K562 (cell line): ENCODE measurements at regions not wholly inside any gene's neighbourhood (a gene's known extent, or its start where the extent isn't known, plus 50 kb on each side); places are given as distances from the start of the nearest gene placed in this dataset.

Experiments used
- ATAC-seq: fragments of 200-7000 bp; cut with Tn5 transposase; 3 replicates; pipeline ENCODE4 v1.9.1; 2020; ENCODE audit warnings: moderate library complexity
- BruUV-seq: library from RNA; stranded (reverse); fragments of 400-500 nt; replicated peaks from 2 replicates; lab custom pipeline; 2021; lab: Mats Ljungman, UMichigan
- CTCF ChIA-PET: fragments of 300-600 bp; formaldehyde crosslinking; extraction: SDS; loops from one replicate; lab custom pipeline; 2021; ENCODE audit warnings: low intra/inter-chr PET ratio; lab: Yijun Ruan, JAX
- POLR2A ChIA-PET: fragments of 300-600, 350-650 bp; sonication (Branson Sonifier 250); formaldehyde crosslinking; extraction: SDS; loops from one replicate; lab custom pipeline; 2021; ENCODE audit warnings: antibody characterized with exemption, inconsistent platforms; lab: Yijun Ruan, JAX
- DNase-seq, 4 experiments: peaks; one replicate each; pipeline versions ENCODE4 v3.0.0 to v3.0.0-alpha.2; 2011 to 2018; ENCODE audit warnings: low spot score in 3 of 4, mixed read lengths in 3 of 4; ENCODE audit errors: extremely low read depth in 1 of 4
- FAIRE-seq: peaks from 2 replicates; lab custom pipeline; 2011; peaks lifted over from hg19 to GRCh38; lab: Jason Lieb, UNC
- H2AFZ ChIP-seq: 2 replicates; pipeline ENCODE4 v1.6.0; 2011; ENCODE audit warnings: low read depth, low read length, control low read depth, inconsistent platforms
- H3K27ac ChIP-seq: fragments of 200-600 bp; 3 replicates; pipeline ENCODE4 v1.8.0; 2011; ENCODE audit warnings: low read depth, mild to moderate bottlenecking, control low read depth, inconsistent platforms, low read length, moderate library complexity, mixed read lengths; ENCODE audit errors: extremely low read depth
- H3K27me3 ChIP-seq, 2 experiments: fragments of 300-600 bp in 1 of 2; 2 replicates in 1 of 2; 3 replicates in 1 of 2; pipeline versions ENCODE4 v1.6.0 to v1.8.0; 2011; ENCODE audit warnings: inconsistent platforms in 2 of 2, low read length in 2 of 2, mild to moderate bottlenecking in 1 of 2, mixed read lengths in 1 of 2, moderate library complexity in 1 of 2; ENCODE audit not compliant: control insufficient read depth in 2 of 2, insufficient read depth in 2 of 2
- H3K36me3 ChIP-seq: fragments of 300-600 bp; 3 replicates; pipeline ENCODE4 v1.8.0; 2011; ENCODE audit warnings: mild to moderate bottlenecking, low read length, inconsistent platforms; ENCODE audit not compliant: control insufficient read depth, insufficient read depth
- H3K4me1 ChIP-seq, 2 experiments: fragments of 200-600 bp in 1 of 2; replicated peaks in 1 of 2; 2 replicates in 1 of 2; 3 replicates in 1 of 2; pipeline versions ENCODE4 v1.5.1 to v1.8.0; 2011; ENCODE audit warnings: inconsistent platforms in 2 of 2, low read length in 2 of 2, mild to moderate bottlenecking in 1 of 2, mixed read lengths in 1 of 2, moderate library complexity in 1 of 2; ENCODE audit not compliant: control insufficient read depth in 2 of 2, insufficient read depth in 2 of 2
- H3K4me2 ChIP-seq: 2 replicates; pipeline ENCODE4 v1.6.1; 2011; ENCODE audit warnings: low read length, control low read depth, inconsistent platforms, mixed read lengths; ENCODE audit not compliant: insufficient read depth
- H3K4me3 ChIP-seq: fragments of 200-600 bp; sonication (generic), shearing (Covaris generic); 2 replicates; pipeline ENCODE4 v1.5.1; 2016; ENCODE audit warnings: control low read depth, inconsistent platforms
- H3K79me2 ChIP-seq: fragments of 200-600 bp; 3 replicates; pipeline ENCODE4 v1.8.0; 2011; ENCODE audit warnings: low read length, inconsistent platforms; ENCODE audit not compliant: control insufficient read depth, insufficient read depth
- H3K9ac ChIP-seq, 2 experiments: 2 replicates each; pipeline versions ENCODE4 v1.6.0 to v1.6.1; 2011; ENCODE audit warnings: low read depth in 2 of 2, low read length in 2 of 2, control low read depth in 1 of 2, inconsistent platforms in 1 of 2, mild to moderate bottlenecking in 1 of 2, mixed read lengths in 1 of 2; ENCODE audit not compliant: insufficient read depth in 1 of 2
- H3K9me1 ChIP-seq: one replicate; pipeline ENCODE4 v1.6.0; 2011; ENCODE audit warnings: inconsistent platforms, mild to moderate bottlenecking, low read length, moderate library complexity; ENCODE audit not compliant: control insufficient read depth, insufficient read depth
- H3K9me3 ChIP-seq: replicated peaks from 2 replicates; pipeline ENCODE4 v1.5.1; 2011; ENCODE audit warnings: low read depth, low read length, inconsistent platforms; ENCODE audit not compliant: control insufficient read depth, insufficient read depth
- H4K20me1 ChIP-seq: replicated peaks from 2 replicates; pipeline ENCODE4 v1.6.1; 2011; ENCODE audit warnings: low read length, inconsistent platforms, mixed read lengths; ENCODE audit not compliant: control insufficient read depth, insufficient read depth
- ATF2 ChIP-seq: sonication (generic); formaldehyde crosslinking; IDR thresholded peaks from 2 replicates; pipeline ENCODE4 v1.8.1; 2022; ENCODE audit warnings: missing genetic modification reagents
- KDM4B ChIP-seq, 2 experiments: fragments of 450-650 bp in 1 of 2; sonication (generic) in 1 of 2; IDR thresholded peaks; 2 replicates each; pipeline ENCODE4 v1.6.1; 2016 to 2017; ENCODE audit warnings: borderline replicate concordance in 2 of 2, antibody characterized with exemption in 1 of 2, low read depth in 1 of 2, mild to moderate bottlenecking in 1 of 2
- MXD1 ChIP-seq: fragments of 250-450 bp; sonication (Bioruptor Pico); IDR thresholded peaks from 2 replicates; pipeline ENCODE4 v1.8.0; 2021; ENCODE audit warnings: borderline replicate concordance, mild to moderate bottlenecking, moderate library complexity; ENCODE audit not compliant: poor library complexity, severe bottlenecking
- NCOA2 ChIP-seq, 2 experiments: fragments of 450-650 bp; IDR thresholded peaks; 2 replicates each; pipeline ENCODE4 v1.6.1; 2018; ENCODE audit warnings: mild to moderate bottlenecking in 2 of 2, moderate library complexity in 1 of 2; ENCODE audit not compliant: partially characterized antibody in 2 of 2
- RERE ChIP-seq: sonication (generic); formaldehyde crosslinking; IDR thresholded peaks from 2 replicates; pipeline ENCODE4 v1.8.0; 2023; ENCODE audit warnings: missing genetic modification reagents, mild to moderate bottlenecking, borderline replicate concordance
- ZNF583 ChIP-seq: fragments of 250-450 bp; sonication (Bioruptor Pico); IDR thresholded peaks from 2 replicates; pipeline ENCODE4 v1.4.0; 2020
- WGBS: fragments of 100-300 bp; shearing (Covaris generic); methylation state at CpG from one replicate; pipeline ENCODE4 v1.1.6; 2016; ENCODE audit warnings: low coverage, mixed read lengths; ENCODE audit not compliant: insufficient coverage; ENCODE audit errors: missing lambda C conversion rate; 5-methylcytosine and 5-hydroxymethylcytosine counted together
- in situ Hi-C: fragments of 300-500 bp; cut with MboI; formaldehyde crosslinking; loops from 4 replicates; pipeline ENCODE4 v1.15.0; 2018; ENCODE audit warnings: inconsistent platforms, mixed read lengths
- intact Hi-C: fragments of 100-400 bp; cut with micrococcal nuclease; formaldehyde crosslinking; loops from 2 replicates; pipeline ENCODE4 v1.14.2; 2022
- TF ChIP-seq, protein P1 (sequence below): fragments of 200-800 bp; sonication (Bioruptor generic); IDR thresholded peaks from 2 replicates; pipeline ENCODE4 v1.6.1; 2016; ENCODE audit warnings: missing genetic modification characterization, missing compliant biosample characterization

GRCh38 chr2:22903616-22904015, 481.4 kb upstream of the KLHL29 start:
- CTCF ChIA-PET: no interaction called here
- in situ Hi-C loops: no loop called here
- intact Hi-C loops: no loop called here
- TF ChIP-seq ATF2 (CRISPR knock-in tag) (no peak), NCOA2 (IDR thresholded peaks at IDR 0.05; ENCODE audit: partially characterized antibody in 2 of 2) (no peak), RERE (no peak), ZNF583 (no peak), KDM4B (IDR thresholded peaks at IDR 0.05; ENCODE audit: borderline replicate concordance in 2 of 2, low read depth in 1 of 2) (no peak), MXD1 (no peak)
- TF ChIP-seq, protein P1, sequence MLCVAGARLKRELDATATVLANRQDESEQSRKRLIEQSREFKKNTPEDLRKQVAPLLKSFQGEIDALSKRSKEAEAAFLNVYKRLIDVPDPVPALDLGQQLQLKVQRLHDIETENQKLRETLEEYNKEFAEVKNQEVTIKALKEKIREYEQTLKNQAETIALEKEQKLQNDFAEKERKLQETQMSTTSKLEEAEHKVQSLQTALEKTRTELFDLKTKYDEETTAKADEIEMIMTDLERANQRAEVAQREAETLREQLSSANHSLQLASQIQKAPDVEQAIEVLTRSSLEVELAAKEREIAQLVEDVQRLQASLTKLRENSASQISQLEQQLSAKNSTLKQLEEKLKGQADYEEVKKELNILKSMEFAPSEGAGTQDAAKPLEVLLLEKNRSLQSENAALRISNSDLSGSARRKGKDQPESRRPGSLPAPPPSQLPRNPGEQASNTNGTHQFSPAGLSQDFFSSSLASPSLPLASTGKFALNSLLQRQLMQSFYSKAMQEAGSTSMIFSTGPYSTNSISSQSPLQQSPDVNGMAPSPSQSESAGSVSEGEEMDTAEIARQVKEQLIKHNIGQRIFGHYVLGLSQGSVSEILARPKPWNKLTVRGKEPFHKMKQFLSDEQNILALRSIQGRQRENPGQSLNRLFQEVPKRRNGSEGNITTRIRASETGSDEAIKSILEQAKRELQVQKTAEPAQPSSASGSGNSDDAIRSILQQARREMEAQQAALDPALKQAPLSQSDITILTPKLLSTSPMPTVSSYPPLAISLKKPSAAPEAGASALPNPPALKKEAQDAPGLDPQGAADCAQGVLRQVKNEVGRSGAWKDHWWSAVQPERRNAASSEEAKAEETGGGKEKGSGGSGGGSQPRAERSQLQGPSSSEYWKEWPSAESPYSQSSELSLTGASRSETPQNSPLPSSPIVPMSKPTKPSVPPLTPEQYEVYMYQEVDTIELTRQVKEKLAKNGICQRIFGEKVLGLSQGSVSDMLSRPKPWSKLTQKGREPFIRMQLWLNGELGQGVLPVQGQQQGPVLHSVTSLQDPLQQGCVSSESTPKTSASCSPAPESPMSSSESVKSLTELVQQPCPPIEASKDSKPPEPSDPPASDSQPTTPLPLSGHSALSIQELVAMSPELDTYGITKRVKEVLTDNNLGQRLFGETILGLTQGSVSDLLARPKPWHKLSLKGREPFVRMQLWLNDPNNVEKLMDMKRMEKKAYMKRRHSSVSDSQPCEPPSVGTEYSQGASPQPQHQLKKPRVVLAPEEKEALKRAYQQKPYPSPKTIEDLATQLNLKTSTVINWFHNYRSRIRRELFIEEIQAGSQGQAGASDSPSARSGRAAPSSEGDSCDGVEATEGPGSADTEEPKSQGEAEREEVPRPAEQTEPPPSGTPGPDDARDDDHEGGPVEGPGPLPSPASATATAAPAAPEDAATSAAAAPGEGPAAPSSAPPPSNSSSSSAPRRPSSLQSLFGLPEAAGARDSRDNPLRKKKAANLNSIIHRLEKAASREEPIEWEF (CRISPR knock-in tag): no peak

More at GRCh38 chr2:22903616-22904015, 481.4 kb upstream of the KLHL29 start:
- DNase-seq (no peak), FAIRE-seq (no peak), ATAC-seq (no peak)
- H3K4me1 ChIP-seq: no peaks in the 10 kb centered on the region
- POLR2A ChIA-PET: no interaction called here
- no TSS peak for BruUV-seq
- H3K4me3 ChIP-seq: no peak overlapping the region
- H2AFZ ChIP-seq: no peak overlapping the region
- no peaks in the 10 kb centered on the region for H3K27me3 ChIP-seq
- H3K36me3 ChIP-seq: no peaks in the 10 kb centered on the region
- WGBS: 0% methylated on average over 1 of the region's 1 CpG
- H3K4me2 ChIP-seq: no peak overlapping the region
- no peaks in the 10 kb centered on the region for H3K9me1 ChIP-seq
- no peaks in the 10 kb centered on the region for H3K9me3 ChIP-seq
- no peaks in the 10 kb centered on the region for H4K20me1 ChIP-seq
- no peak overlapping the region for H3K27ac ChIP-seq
- no peak overlapping the region for H3K9ac ChIP-seq
- H3K79me2 ChIP-seq: no peaks in the 10 kb centered on the region
